ENCODE measurements at regions not wholly inside any gene's neighbourhood (a gene's known extent, or its start where the extent isn't known, plus 50 kb on each side); places are given as distances from the start of the nearest gene placed in this dataset.

- ChIA-PET CTCF (no interaction called here), POLR2A (no interaction called here)
- Histone ChIP-seq H3K36me3 (replicated peaks in 1 of 2; ENCODE audit: control extremely low read depth in 1 of 2, control insufficient read depth in 1 of 2, extremely low read depth in 1 of 2, insufficient read depth in 2 of 2, low read length in 1 of 2) (no peaks in the 10 kb centered on the region), H3K4me3 (ENCODE audit: control extremely low read depth in 1 of 5, extremely low read depth in 1 of 5, insufficient read depth in 1 of 5, low read depth in 2 of 5, low read length in 4 of 5) (no peak overlapping the region), H4K20me1 (ENCODE audit: control insufficient read depth, insufficient read depth, low read length, poor library complexity, severe bottlenecking) (no peaks in the 10 kb centered on the region), H3K27me3 (replicated peaks in 1 of 4; ENCODE audit: control extremely low read depth in 1 of 4, control insufficient read depth in 3 of 4, insufficient read depth in 4 of 4, low read length in 3 of 4) (no peaks in the 10 kb centered on the region), H3K9ac (ENCODE audit: low read length) (no peak overlapping the region), H3K9me3 (ENCODE audit: control extremely low read depth in 1 of 3, control insufficient read depth in 2 of 3, insufficient read depth in 1 of 3, low read length in 2 of 3) (no peaks in the 10 kb centered on the region), H3K79me2 (ENCODE audit: control insufficient read depth, insufficient read depth, low read length) (no peaks in the 10 kb centered on the region), H3K4me1 (ENCODE audit: control insufficient read depth in 2 of 2, insufficient read depth in 2 of 2, low read length in 2 of 2) (no peaks in the 10 kb centered on the region), H2AFZ (ENCODE audit: insufficient read depth, low read depth, low read length, poor library complexity, severe bottlenecking) (no peak overlapping the region), H3K4me2 (replicated peaks; ENCODE audit: low read depth, low read length, poor library complexity, severe bottlenecking) (no peak overlapping the region), H3K27ac (ENCODE audit: low read length in 2 of 2) (no peak overlapping the region)
- H3K4me3 Mint-ChIP-seq = no peak overlapping the region
- DNase-seq (no peak), ATAC-seq (ENCODE audit: low read depth) (no peak)
- TF ChIP-seq, protein P1, sequence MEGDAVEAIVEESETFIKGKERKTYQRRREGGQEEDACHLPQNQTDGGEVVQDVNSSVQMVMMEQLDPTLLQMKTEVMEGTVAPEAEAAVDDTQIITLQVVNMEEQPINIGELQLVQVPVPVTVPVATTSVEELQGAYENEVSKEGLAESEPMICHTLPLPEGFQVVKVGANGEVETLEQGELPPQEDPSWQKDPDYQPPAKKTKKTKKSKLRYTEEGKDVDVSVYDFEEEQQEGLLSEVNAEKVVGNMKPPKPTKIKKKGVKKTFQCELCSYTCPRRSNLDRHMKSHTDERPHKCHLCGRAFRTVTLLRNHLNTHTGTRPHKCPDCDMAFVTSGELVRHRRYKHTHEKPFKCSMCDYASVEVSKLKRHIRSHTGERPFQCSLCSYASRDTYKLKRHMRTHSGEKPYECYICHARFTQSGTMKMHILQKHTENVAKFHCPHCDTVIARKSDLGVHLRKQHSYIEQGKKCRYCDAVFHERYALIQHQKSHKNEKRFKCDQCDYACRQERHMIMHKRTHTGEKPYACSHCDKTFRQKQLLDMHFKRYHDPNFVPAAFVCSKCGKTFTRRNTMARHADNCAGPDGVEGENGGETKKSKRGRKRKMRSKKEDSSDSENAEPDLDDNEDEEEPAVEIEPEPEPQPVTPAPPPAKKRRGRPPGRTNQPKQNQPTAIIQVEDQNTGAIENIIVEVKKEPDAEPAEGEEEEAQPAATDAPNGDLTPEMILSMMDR (IDR thresholded peaks at IDR 0.05) = no peak
- no peak for TF ChIP-seq EZH2 (IDR thresholded peaks at IDR 0.05; ENCODE audit: borderline replicate concordance, insufficient read depth, low read depth, low read length, poor library complexity, severe bottlenecking)
- no peaks in the 10 kb centered on the region for H3K9me3 Mint-ChIP-seq (ENCODE audit: insufficient read depth)
- no peaks in the 10 kb centered on the region for H3K4me1 Mint-ChIP-seq
- intact Hi-C loops (cut with micrococcal nuclease) = no loop called here
- H3K27me3 Mint-ChIP-seq = no peaks in the 10 kb centered on the region
- H3K27ac Mint-ChIP-seq = no peak overlapping the region
- no CpG with 5 or more reads among the region's 8 CpGs for WGBS (ENCODE audit: insufficient coverage)
These were observed 1409.6 kb upstream of the WWC1 start for GRCh38 chr5:166881802-166882201.

GRCh38 chr5:166883016-166883415 is 1408.4 kb upstream of the WWC1 start:
- Histone ChIP-seq H3K4me1 (ENCODE audit: control insufficient read depth in 2 of 2, insufficient read depth in 2 of 2, low read length in 2 of 2) (no peaks in the 10 kb centered on the region), H3K4me2 (replicated peaks; ENCODE audit: low read depth, low read length, poor library complexity, severe bottlenecking) (no peak overlapping the region), H3K9ac (ENCODE audit: low read length) (no peak overlapping the region), H4K20me1 (ENCODE audit: control insufficient read depth, insufficient read depth, low read length, poor library complexity, severe bottlenecking) (no peaks in the 10 kb centered on the region), H3K36me3 (replicated peaks in 1 of 2; ENCODE audit: control extremely low read depth in 1 of 2, control insufficient read depth in 1 of 2, extremely low read depth in 1 of 2, insufficient read depth in 2 of 2, low read length in 1 of 2) (no peaks in the 10 kb centered on the region), H3K27me3 (replicated peaks in 1 of 4; ENCODE audit: control extremely low read depth in 1 of 4, control insufficient read depth in 3 of 4, insufficient read depth in 4 of 4, low read length in 3 of 4) (no peaks in the 10 kb centered on the region), H3K9me3 (ENCODE audit: control extremely low read depth in 1 of 3, control insufficient read depth in 2 of 3, insufficient read depth in 1 of 3, low read length in 2 of 3) (no peaks in the 10 kb centered on the region), H3K79me2 (ENCODE audit: control insufficient read depth, insufficient read depth, low read length) (no peaks in the 10 kb centered on the region), H3K27ac (ENCODE audit: low read length in 2 of 2) (no peak overlapping the region), H2AFZ (ENCODE audit: insufficient read depth, low read depth, low read length, poor library complexity, severe bottlenecking) (no peak overlapping the region), H3K4me3 (ENCODE audit: control extremely low read depth in 1 of 5, extremely low read depth in 1 of 5, insufficient read depth in 1 of 5, low read depth in 2 of 5, low read length in 4 of 5) (no peak overlapping the region)
- Mint-ChIP-seq H3K4me3 (no peak overlapping the region), H3K4me1 (no peaks in the 10 kb centered on the region), H3K27ac (no peak overlapping the region), H3K9me3 (ENCODE audit: insufficient read depth) (no peaks in the 10 kb centered on the region), H3K27me3 (no peaks in the 10 kb centered on the region)
- ATAC-seq (ENCODE audit: low read depth) = no peak
- 86% methylated on average over 1 of the region's 4 CpGs for WGBS (ENCODE audit: insufficient coverage)
- intact Hi-C loops (cut with micrococcal nuclease) = no loop called here
- ChIA-PET CTCF (no interaction called here), POLR2A (no interaction called here)
- TF ChIP-seq EZH2 (IDR thresholded peaks at IDR 0.05; ENCODE audit: borderline replicate concordance, insufficient read depth, low read depth, low read length, poor library complexity, severe bottlenecking) = no peak
- TF ChIP-seq, protein P1 (IDR thresholded peaks at IDR 0.05) = no peak
- no peak for DNase-seq
